Kasumi-1 (cell line): ENCODE measurements at regions not wholly inside any gene's neighbourhood (a gene's known extent, or its start where the extent isn't known, plus 50 kb on each side); places are given as distances from the start of the nearest gene placed in this dataset.

Experiments
- DNase-seq, 2 experiments: peaks; one replicate each; lab custom pipeline; 2025; lab: John Stamatoyannopoulos, UW

DNA sequence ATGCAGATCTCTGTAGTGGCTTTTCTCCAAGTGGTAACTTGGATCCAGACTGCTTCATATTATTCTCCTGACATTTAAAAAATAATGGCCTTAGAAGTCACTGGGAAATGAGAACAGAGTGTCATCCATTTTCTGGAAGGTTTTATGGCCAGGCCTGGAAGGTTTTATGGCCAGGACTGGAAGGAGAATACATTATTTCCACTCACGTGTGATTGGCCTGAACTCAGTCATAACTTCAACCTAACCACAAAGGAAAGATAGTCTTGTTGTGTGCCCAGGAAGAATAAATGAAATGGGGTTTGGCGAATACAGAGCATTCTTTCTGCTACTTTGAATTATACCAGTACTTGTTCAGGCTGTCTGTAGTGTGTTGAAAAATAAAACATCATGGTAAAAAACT, 360.9 kb downstream of the GPAM start:
- no peak for DNase-seq

DNA sequence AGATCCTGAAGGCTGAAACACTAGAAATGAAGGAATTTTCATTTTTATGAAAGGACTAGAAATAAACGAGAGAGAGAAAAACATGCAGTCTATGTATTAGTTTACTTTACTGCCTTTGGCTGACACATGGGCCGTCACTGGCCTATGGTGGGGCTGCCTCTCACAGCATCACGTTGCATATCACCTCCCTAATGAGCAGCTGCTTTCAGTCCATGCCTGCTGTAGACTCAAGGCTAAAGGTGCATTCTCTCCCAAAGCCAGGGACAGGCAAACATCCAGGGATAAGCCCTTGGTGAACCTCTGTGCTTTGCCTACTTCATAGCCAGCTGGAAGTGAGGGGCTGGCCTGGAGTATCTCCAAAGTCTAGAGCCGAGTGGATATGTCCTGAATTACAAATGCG, 359.4 kb downstream of the GPAM start:
- DNase-seq = no peak

DNA sequence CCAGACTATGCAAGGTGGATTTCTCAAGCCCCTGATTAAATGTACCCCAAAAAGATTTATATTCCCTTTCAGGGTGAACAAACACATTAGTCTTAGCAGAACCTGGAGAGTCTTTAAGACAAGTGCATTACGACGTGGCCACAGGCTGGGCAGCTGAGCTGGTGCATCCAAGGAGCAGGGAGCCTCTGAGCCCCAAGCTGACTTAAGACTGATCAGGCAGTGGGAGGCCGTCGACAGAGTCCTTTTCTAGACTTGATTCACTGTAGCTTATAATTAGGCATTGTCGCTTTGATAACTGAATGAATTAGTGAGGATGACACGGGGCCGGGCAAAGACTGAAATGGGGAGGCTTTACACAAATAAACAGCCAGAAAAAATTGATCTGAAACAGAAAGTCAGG, 353.2 kb downstream of the GPAM start:
- no peak for DNase-seq

DNA sequence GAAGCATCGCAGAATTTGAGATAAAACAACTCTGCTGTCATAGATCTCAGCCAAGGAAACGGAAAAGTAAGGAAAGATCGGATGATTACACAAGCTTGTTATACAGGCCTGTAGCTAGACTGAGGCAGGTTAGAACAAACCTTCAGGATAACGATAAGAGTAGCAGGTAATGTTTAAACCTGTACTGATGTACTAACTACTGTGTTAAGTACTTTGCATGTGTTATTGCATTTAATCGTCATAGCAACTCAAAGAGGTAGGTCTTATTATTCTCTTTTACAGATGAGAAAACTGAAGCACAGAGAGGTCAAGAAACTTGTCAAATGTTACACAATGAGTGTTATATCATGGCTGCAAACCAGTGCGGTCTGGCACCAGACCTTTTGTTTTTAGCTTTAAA, 352.5 kb downstream of the GPAM start:
- no peak for DNase-seq

DNA sequence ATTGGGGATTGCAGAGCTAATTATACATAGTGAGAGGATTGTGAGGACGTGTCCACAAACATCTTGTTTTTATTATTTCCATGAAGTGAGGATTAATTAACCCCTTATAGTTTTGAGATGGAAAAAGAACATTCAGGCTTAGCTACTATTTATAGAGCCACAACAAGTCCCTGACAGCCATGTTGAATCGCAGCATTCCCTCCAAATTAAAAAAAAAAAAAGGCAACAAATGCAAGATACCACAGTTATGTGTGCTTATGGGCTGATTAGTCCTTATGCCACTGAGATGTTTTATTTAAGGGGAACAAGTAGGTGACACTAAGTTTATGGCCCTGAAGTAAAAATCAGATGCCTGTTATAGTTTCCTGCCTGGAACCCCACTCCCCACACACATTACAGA, 350.3 kb downstream of the GPAM start:
- no peak for DNase-seq

DNA sequence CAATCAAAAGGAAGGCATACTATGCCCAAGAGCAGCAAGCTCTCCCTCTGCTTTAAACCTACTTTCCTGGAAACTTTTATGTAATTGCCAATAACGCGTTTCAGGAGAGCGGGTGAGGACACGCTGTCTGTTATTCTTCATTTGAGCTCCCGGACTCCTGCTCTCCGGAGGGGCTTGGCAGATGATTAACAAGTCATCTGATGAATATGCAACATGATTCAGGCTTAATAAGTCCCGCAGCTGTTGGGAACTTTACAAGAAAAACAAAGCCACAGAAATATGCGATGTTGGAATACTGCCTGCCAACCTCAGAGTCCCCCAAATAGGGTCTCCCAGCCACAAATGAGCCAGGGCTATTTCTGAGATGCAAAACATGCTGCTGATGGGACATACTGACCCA, 348.0 kb downstream of the GPAM start:
- DNase-seq = no peak

DNA sequence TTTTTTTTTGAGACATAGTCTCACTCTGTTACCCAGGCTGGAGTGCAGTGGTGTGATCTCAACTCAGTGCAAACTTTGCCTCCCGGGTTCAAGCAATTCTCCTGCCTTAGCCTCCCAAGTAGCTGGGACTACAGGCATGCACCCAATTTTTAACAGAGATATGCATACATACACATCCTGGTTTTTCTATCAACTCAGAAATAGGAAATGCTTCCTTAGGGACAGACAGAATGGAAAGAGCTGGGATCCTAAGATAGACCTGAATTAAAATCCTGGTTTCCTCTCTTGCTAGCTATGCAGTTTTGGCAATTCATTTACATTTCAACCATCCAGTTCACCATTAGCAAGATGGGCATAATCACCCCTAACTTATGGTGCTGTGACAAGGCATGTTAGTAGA, 347.5 kb downstream of the GPAM start:
- DNase-seq = no peak

DNA sequence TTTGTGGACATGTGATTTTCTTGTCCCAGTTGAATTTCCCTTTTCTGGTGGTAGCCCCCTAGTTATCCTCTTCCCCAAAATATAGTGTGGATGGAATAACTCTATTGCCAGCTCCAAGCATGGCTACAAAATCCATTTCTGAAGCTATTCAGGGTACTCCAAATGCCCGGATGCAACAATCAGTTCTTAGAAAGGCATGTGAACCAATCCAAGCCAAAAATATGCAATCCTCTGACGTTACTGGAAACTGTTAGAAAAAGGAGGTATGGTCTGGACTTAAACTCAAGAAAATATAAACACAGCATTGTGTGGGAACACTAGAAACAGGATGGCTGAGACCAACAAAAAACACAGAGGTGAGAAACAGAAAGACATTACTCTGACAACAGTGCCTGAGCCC, 347.0 kb downstream of the GPAM start:
- DNase-seq = no peak

DNA sequence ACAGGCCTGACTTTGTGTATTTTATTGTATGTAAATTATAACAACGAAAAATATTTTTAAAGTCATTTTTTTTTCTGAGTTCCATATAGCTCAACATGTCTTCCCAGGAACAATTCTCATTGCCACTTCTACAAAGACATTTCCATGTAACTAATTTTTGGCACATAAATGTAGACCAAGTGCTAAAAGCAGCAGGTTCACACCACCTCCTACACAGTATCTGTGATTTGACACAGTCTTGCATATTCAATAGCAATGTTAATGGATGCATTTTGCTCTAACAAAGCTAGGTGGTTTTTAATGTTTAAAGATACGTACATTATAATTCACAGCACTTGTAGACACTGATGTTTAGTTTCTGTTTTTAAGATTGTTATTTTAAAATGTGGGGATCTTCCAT, 346.5 kb downstream of the GPAM start:
- DNase-seq = no peak

DNA sequence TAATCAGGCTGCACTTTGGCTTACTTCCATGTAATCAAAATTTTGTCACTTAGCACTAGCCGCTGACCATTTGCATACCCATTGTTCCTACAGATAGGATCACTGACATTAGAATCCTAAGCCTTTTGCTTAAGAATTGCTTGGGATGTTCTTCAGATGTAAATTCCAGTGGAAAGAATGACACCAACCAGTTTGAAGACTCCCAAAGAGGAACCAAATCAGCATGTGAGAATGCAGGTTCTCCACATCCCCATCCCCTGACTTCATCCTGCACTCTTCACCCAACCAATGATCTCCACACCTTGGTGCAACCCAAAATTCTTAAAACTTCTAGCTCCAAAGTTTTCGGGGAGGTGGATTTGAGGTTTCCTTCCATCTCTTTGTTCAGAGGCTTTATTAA, 345.6 kb downstream of the GPAM start:
- no peak for DNase-seq

DNA sequence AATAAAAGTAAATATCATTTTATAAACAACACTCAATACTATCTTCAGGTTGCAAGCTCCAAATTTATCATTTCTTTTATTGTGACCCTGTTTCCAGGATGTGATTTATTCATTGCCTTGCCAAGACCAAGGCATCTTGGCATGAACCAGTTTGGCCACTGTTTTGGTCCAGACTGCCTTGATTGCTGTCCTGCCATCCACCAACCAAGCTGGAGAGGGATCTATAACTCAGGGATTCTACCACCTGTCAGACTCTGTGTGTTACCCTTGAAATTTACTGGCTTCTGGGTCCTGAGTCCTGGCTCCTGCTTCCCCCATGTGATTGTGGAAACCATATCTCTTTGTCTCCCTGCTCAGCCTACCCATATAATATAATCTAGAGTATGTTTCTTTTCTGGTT, 343.0 kb downstream of the GPAM start:
- no peak for DNase-seq

DNA sequence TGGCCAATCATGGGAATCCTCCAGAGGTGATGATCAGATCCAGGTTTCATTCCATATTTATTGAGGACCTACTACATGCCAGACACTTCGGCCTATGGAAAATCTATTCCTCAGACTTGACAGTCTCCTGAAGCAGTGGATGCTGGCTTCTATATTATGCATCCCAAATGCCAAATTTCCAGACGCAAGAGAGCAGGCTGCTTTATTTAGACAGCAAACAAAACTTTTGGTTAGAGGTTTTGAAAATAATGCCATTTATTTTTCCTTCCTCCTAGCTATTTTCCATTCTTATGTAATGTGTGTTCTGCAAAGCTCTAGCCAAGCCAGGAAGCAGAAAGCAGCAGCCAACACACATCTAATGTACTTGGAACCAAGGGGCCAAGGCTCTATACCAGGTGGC, 330.8 kb downstream of the GPAM start:
- no peak for DNase-seq

DNA sequence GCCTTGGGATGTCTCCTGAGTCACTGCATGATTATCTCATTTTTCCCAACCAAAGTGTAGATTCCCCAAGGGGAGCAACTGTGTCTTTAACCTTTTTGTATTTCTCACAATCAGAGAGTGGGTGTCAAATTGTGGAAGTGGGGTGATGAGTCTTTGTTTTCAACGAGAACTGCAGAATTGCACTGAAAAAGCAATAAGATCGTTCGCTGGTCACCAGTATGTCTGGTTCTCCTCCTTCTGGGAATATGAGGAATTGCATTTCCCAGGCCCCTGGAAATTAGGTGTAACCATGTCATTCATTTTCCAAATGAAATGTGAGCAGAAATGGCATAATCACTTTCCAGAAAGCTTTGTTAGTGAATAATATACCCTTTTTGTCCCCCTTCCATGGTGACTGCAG, 326.9 kb downstream of the GPAM start:
- no peak for DNase-seq

DNA sequence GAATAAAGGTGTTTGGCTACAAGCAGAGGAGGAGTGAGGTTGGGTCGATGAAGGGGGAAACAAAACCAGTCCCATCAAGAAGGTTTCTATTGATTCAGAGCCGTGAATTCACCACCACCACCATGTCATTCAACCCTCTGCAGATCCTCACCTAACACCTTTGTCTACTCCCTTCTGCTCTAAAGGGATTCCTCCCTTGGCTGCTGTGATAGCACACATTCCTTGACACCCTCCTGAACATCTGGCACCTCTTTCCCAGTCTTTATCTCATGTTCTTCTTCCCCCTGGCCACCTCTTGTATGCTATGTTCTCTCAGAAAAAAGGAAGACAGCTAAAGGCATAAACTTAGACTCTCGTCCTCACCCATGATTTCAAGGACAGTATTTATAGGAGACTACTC, 318.0 kb downstream of the GPAM start:
- DNase-seq = no peak

DNA sequence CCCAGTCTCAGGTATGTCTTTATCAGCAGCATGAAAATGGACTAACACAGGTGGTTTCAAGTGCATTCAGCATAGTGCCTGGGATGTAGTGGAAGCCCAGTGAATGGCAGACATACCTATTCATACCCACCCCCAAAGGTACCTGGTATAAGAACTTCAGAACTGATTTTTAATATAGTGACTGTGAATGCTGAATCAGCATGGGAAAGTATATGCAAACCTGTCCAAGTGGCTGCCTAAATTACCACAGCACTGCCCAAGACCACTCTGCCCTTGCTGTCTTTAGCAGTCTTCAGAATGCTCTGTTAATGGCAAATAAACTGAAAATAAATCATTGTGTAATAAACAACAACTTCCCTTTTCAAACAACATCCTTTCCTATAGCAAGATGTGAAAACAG, 312.1 kb downstream of the GPAM start:
- DNase-seq = no peak

DNA sequence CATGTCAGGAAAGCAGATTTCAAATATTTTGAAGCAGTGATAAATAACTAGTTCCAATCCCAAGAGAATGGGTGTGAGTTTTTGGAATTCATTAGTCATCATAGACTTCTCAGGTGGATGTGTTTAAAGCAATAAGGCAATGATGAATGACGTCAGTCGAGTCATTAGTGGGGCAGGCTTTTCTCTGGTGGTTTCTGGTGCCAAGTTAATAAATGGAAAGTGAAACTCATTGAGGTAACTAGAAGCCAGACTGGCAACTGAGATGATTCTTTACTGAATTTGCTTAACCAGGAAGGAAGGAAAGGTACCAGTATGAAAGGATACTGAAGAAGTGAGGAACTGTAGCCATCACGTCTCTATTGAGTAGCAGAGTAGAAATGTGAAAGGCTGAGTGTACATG, 311.0 kb downstream of the GPAM start:
- no peak for DNase-seq

DNA sequence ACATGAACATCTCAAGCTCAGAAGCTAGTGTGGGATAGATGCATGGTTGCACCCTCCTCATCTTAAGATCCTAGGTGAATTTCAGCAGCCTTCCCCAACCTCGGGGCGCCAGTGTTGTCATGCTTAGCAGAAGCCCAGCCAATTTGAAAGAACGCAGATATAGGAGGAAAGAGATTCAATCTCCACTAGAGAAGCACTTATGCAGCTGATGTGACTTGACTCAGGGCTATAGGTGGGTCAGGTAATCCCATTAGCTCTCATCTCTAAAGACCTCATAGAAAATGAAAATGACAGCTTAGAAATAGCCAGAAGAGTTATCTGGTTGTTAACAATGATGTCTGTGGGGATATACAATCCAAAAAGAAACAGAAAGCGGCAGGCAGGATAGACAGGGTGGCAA, 310.5 kb downstream of the GPAM start:
- DNase-seq = no peak

DNA sequence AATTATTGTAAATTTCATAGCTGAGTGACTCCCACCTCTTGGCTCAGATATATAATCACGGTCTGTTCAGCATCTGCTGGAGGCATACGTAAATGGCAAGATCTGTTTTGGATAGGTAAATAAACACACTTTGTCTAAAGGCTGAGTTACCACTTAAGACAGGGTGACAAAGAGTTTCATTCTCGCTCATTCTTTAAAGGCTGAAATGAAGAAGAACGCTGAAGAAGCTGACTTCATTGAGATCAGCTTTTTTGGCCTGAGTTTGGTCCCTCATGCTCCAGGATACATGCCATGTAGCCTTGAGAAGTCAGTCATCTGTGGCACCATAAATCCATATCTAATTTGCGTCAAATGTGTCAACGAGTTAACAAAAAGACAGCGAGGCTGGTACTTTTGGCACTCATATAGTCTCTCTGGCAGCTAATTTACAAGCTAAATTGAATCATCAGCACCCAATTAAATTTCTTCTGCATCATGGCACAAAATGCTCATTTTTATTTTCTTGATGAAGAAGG, 309.9 kb downstream of the GPAM start:
- DNase-seq = no peak

DNA sequence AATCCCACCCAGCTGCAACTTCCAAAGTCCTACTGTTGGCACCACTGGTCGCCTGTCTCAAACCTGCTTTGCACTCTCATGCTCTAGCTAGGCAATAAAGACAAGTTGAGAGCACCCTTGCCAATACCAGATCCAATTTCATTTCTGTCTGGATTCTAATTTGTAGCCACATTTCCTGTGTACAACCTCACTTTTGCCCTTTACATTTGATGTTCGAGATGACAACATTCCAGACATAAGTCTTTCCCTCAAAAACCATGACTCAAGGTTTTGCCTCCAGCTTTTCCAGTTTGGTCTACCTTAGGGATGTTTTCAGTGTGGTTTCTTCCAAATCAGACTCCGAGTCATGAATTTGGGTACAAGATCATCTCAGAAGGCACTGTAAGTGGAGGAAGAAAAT, 309.0 kb downstream of the GPAM start:
- DNase-seq = no peak

DNA sequence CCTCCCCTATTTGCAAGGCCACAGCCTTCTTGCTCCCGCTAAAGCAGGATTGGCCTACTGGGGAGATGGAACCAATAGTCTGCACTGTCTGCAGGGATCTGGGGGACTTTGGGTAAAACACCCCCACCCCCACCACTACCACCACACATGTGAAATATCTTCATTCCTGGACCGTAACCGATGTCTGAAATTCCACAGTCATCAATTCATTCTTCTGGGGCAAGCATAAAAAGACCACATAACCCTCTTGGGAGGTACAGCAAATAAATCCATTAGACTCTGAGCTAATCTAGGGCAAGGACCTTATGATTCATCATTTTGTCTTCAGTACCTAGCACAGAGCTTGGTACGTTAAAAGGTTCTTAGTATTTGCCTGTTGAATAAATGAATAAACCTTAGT, 307.8 kb downstream of the GPAM start:
- no peak for DNase-seq

DNA sequence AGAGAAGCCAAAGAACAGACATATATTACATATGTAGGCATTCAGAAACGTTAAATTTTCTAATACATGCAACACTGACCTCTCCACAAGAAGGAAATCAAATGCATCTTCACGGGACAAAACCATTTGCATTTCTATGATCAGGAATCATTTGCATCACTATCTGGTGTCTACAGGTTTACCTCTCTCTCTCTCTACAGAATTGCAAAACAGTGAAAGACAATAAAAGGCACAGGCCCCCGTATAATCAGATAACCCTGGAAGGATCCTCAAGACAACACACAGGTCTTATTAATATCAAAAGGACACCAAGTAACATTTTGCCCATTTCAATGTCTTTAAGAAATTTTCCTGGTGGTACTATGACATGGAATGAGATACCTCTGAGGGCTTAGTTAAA, 306.3 kb downstream of the GPAM start:
- DNase-seq = no peak

DNA sequence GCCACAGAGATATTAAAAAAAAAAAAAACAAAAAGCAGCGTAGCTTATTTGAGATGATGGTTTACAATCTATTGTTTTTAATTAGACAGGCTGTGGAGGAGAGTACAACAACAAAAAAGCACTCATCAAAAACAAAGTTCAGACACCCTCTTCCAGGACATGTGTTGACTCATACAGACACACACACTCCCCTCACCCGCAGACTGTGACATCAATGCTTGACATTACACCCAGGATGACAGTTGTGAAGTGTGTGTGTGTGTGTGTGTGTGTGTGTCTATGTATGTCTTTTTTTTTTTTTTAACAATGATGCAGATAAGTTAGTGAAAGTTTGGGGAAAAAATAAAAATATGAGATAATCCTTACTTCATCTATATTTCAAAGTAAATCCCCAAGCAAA, 303.6 kb downstream of the GPAM start:
- DNase-seq = no peak

DNA sequence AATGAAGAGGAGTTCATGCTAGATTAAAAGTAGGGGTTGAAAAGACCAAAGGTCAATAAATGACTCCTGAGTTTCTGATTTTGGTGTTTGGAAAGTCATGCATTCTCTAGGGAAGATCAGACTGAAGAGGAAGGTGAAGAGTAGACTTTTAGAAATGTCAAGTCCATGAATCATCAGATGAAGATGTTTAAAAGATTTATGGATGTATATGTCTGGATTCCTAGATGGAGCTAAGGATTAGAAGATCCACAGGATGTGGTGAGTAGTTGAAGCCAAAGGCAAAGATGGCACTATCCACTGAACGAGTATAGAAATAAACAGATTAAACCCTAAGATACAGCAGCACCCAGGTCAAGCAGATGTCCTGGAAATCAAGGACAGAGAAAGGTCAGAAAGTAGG, 298.5 kb downstream of the GPAM start:
- no peak for DNase-seq

DNA sequence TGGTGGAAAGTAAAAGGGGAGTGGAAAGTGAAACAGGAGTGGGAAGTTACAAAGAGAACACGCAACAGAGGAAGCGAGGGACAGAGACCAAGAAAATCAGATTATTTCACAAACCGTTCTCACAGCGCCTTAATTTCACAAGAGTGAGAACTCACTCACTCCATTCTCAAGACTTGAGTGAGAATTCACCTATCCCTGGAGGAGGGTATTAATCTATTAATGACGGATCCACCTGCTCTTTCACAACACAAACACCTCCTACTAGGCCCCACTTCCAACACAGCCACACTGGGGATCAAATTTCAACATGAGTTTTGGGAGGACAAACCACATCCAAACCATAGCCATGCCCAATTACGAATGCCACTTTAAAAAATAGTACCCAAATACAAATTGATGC, 297.6 kb downstream of the GPAM start:
- no peak for DNase-seq

DNA sequence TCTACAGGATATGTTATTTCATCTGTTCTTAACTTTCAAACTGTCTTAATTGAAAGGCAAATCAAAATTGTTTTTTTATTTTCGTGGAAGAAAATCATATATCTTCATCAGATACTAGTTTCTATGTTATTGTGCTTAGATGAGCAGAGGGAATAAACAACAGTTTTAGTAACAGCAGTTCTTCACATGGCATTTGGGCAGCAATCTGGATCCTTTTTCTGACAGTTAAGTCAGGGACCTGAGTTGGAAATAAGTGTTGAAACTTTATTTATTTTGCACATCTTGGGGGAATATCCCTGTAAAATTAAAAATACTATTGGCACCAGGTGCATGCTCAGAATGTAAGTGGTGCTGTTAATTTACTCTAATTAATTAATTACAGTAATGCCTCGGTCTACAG, 296.3 kb downstream of the GPAM start:
- no peak for DNase-seq
